ENCODE measurements at regions not wholly inside any gene's neighbourhood (a gene's known extent, or its start where the extent isn't known, plus 50 kb on each side); places are given as distances from the start of the nearest gene placed in this dataset.

GRCh38 chr1:88145752-88146151 is 538.3 kb upstream of the PKN2 start:
- TF ChIP-seq CTCF (IDR thresholded peaks at IDR 0.05; ENCODE audit: control extremely low read depth, extremely low read depth, low read depth, missing control alignments) = no peak
- CTCF ChIA-PET = interaction anchor here (0.9 to 1.6 kb wide), 2 partner anchors 26 to 27 kb away, joined by 3 to 5 read pairs; no protein-coding TSS in a partner anchor

GRCh38 chr1:88149686-88150085 is 534.4 kb upstream of the PKN2 start:
- DNase-seq (ENCODE audit: extremely low spot score) = no peak
- POLR2A ChIA-PET = no interaction called here
- CTCF ChIA-PET = interaction anchor here (1.2 to 2.8 kb wide), 3 partner anchors 9 to 20 kb away, joined by 3 to 13 read pairs (median 3); no protein-coding TSS in a partner anchor
- TF ChIP-seq CTCF (IDR thresholded peaks at IDR 0.05; ENCODE audit: control extremely low read depth, extremely low read depth, low read depth, missing control alignments) = no peak

More at GRCh38 chr1:88145752-88146151, 538.3 kb upstream of the PKN2 start:
- POLR2A ChIA-PET = no interaction called here
- no peak for DNase-seq (ENCODE audit: extremely low spot score)

- TF ChIP-seq CTCF (IDR thresholded peaks at IDR 0.05; ENCODE audit: control extremely low read depth, extremely low read depth, low read depth, missing control alignments) = no peak
- CTCF ChIA-PET = interaction anchor here (2.8 kb wide), 1 partner anchor 13 kb away, joined by 13 read pairs; no protein-coding TSS in a partner anchor
- POLR2A ChIA-PET = no interaction called here
- no peak for DNase-seq (ENCODE audit: extremely low spot score)
These were observed 533.7 kb upstream of the PKN2 start for GRCh38 chr1:88150330-88150729.

GRCh38 chr1:88163187-88163586 is 520.9 kb upstream of the PKN2 start:
- no peak for DNase-seq (ENCODE audit: extremely low spot score)
- no peak for TF ChIP-seq CTCF (IDR thresholded peaks at IDR 0.05; ENCODE audit: control extremely low read depth, extremely low read depth, low read depth, missing control alignments)
- CTCF ChIA-PET = interaction anchor here (2.2 kb wide), 1 partner anchor 17 kb away, joined by 7 read pairs; no protein-coding TSS in a partner anchor
- POLR2A ChIA-PET = no interaction called here

DNA sequence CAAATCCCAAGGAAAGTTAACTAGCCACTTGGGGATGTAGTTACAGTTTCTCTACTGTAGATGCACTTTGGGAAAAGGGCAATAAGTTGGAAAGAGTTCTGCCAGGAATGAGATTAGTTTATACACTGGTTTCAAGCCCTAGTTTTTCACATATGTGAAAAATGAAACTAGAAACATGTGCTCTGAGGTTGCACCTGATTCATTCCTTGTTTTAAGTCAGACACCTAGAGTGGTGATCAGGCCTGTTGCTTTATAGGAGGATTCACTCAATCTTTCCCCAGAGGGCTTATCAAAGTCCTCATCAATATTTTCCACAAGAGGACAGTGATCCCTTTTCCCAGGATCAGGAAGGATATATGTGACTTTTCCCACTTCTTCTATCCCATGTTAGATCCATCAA is 515.9 kb upstream of the PKN2 start:
- ChIA-PET POLR2A (no interaction called here), CTCF (interaction anchor here (1.5 to 3.9 kb wide), 2 partner anchors 12 kb away, joined by 5 to 18 read pairs; no protein-coding TSS in a partner anchor)
- no peak for DNase-seq (ENCODE audit: extremely low spot score)
- no peak for TF ChIP-seq CTCF (IDR thresholded peaks at IDR 0.05; ENCODE audit: control extremely low read depth, extremely low read depth, low read depth, missing control alignments)

GRCh38 chr1:88169139-88169538 is 514.9 kb upstream of the PKN2 start:
- DNase-seq (ENCODE audit: extremely low spot score) = no peak
- no peak for TF ChIP-seq CTCF (IDR thresholded peaks at IDR 0.05; ENCODE audit: control extremely low read depth, extremely low read depth, low read depth, missing control alignments)
- ChIA-PET CTCF (interaction anchor here (1.4 to 3.9 kb wide), 4 partner anchors 11 to 20 kb away, joined by 3 to 18 read pairs (median 6); no protein-coding TSS in a partner anchor), POLR2A (no interaction called here)

Measured in GM10248 (cell line).